Small intestine (tissue), 7 donors: ENCODE measurements at regions not wholly inside any gene's neighbourhood (a gene's known extent, or its start where the extent isn't known, plus 50 kb on each side); places are given as distances from the start of the nearest gene placed in this dataset.

Experiments used
- DNase-seq, 2 donors: peaks; one replicate each; pipeline versions ENCODE4 v3.0.0 to v3.0.0-alpha.2; 2013
- FAIRE-seq: peaks from 2 replicates; lab custom pipeline; 2012; peaks lifted over from hg19 to GRCh38; lab: Jason Lieb, UNC
- H3K27ac ChIP-seq, 3 donors: one replicate each; pipeline ENCODE4 v1.5.1; 2013; ENCODE audit warnings: low read length in 2 of 3, mild to moderate bottlenecking in 2 of 3, control low read depth in 1 of 3, inconsistent platforms in 1 of 3, low read depth in 1 of 3, moderate library complexity in 1 of 3
- H3K27me3 ChIP-seq, 3 donors: one replicate each; pipeline ENCODE4 v1.6.1; 2013; ENCODE audit warnings: low read length in 3 of 3, inconsistent platforms in 1 of 3; ENCODE audit not compliant: control insufficient read depth in 3 of 3, insufficient read depth in 3 of 3
- H3K36me3 ChIP-seq, 3 donors: one replicate each; pipeline ENCODE4 v1.6.1; 2013; ENCODE audit warnings: low read length in 3 of 3, inconsistent platforms in 1 of 3, low read depth in 1 of 3, mild to moderate bottlenecking in 1 of 3, moderate library complexity in 1 of 3; ENCODE audit not compliant: control insufficient read depth in 3 of 3, insufficient read depth in 2 of 3
- H3K4me1 ChIP-seq, 3 donors: one replicate each; pipeline ENCODE4 v1.6.1; 2013; ENCODE audit warnings: low read length in 2 of 3, inconsistent platforms in 1 of 3, low read depth in 1 of 3, mild to moderate bottlenecking in 1 of 3, moderate library complexity in 1 of 3; ENCODE audit not compliant: control insufficient read depth in 3 of 3, insufficient read depth in 2 of 3
- H3K4me3 ChIP-seq, 3 donors: one replicate each; pipeline ENCODE4 v1.5.1; 2013; ENCODE audit warnings: low read length in 3 of 3, control low read depth in 1 of 3, inconsistent platforms in 1 of 3, low read depth in 1 of 3, mild to moderate bottlenecking in 1 of 3, moderate library complexity in 1 of 3
- H3K9me3 ChIP-seq, 2 donors: one replicate each; pipeline ENCODE4 v1.6.1; 2013; ENCODE audit warnings: low read depth in 1 of 2, low read length in 1 of 2; ENCODE audit not compliant: control insufficient read depth in 2 of 2, insufficient read depth in 1 of 2
- WGBS, 3 donors: extraction: QIAGEN DNeasy Blood & Tissue Kit; methylation state at CpG; one replicate each; pipeline ENCODE4 v1.1.7; 2013; 5-methylcytosine and 5-hydroxymethylcytosine counted together
- donor health status: healthy with polysubstance abuse.
- donor health status: control.
- donor health status: control.
- donor health status: Bipolar disorder and iron deficiency.
- donor health status: healthy.

DNA sequence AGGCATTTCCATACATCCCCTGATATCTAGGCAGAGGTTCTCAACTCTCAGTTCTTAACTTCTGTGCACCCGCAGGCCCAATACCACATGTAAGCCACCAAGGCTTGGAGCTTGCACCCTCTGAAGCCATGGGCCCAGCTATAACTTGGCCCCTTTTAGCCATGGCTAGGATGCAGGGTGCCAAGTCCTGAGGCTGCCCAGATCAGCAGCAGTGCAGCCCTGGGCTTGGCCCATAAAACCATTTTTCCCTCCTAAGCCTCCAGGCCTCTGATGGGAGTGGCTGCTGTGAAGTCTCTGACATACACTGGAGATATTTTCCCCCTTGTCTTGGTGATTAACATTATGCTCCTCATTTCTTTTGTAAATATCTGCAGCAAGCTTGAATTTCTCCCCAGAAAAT is 110.3 kb upstream of the CNTN1 start:
- Histone ChIP-seq H3K4me3 (no peak overlapping the region), H3K4me1 (no peaks in the 10 kb centered on the region), H3K27ac (no peak overlapping the region), H3K9me3 (peaks cover 0 to 21% of the 10 kb centered on the region in 2 donors), H3K36me3 (no peaks in the 10 kb centered on the region), H3K27me3 (no peaks in the 10 kb centered on the region)
- no peak for DNase-seq
- no peak for FAIRE-seq
- WGBS, 3 donors = 89 to 100% (median 94%) methylated on average over 1 of the region's 1 CpG

DNA sequence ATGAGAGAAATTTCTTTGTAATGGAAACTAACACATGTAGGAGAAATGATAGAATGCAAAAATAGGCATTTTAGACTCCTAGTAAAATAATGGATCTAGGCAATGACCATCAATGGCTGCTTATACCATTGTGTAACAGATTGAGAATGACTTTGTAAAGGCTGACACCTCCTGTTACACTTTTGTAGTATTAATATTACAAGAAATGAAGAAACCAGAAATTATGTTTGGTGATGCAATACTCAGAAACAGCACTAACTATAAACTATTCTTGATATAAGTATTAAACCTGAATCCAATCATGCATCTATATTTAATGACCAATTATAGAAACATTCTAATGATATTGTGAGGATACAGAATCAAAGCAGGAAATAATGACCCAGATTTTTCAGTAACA is 108.5 kb upstream of the CNTN1 start:
- no peaks in the 10 kb centered on the region for H3K36me3 ChIP-seq
- FAIRE-seq = no peak
- no peak for DNase-seq
- H3K4me3 ChIP-seq = no peak overlapping the region
- H3K27ac ChIP-seq = no peak overlapping the region
- H3K27me3 ChIP-seq = no peaks in the 10 kb centered on the region
- H3K4me1 ChIP-seq = no peaks in the 10 kb centered on the region
- peaks cover 0 to 18% of the 10 kb centered on the region in 2 donors for H3K9me3 ChIP-seq

DNA sequence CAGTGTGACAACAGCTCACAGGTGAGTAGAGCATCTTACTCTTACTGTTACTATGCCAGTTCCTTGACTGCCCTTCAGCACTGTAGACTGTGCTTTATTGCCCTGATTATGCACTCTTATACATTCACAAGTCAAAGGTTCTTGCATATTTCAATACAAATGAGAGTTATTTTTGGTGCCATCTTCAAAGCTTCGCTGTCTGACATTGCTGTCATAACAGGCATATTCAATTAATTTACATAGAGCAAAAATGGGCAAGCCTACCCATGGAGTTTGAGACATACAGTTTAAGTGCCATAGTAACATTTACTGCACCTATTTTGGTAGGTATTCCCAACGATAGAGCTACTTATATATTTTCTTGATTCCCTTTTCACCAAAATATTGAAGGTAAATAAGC is 107.5 kb upstream of the CNTN1 start:
- no peak overlapping the region for H3K27ac ChIP-seq
- peaks cover 0 to 20% of the 10 kb centered on the region in 2 donors for H3K9me3 ChIP-seq
- no peak for DNase-seq
- no peaks in the 10 kb centered on the region for H3K36me3 ChIP-seq
- 59 to 61% (median 59%) methylated on average over 2 of the region's 2 CpGs for WGBS, 3 donors
- H3K27me3 ChIP-seq = no peaks in the 10 kb centered on the region
- no peaks in the 10 kb centered on the region for H3K4me1 ChIP-seq
- H3K4me3 ChIP-seq = no peak overlapping the region
- FAIRE-seq = no peak

DNA sequence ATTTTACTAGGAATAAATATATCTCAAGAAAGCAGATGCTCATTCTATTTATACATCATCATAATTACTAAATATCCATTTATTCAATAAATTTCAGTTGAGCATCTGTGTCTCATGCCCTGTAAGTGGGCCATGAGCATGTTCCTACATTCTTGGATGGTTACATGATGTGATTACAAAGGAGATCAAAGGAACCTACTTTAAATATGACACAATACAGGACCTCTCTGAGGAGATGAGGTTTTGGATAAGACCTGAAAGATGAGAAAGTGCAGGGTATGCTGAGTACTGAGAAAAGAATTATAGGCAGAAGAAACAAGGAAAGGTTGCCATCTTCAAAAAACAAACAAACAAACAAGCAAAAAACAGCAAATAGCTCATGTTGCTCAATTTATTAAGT is 105.4 kb upstream of the CNTN1 start:
- peaks cover 0 to 13% of the 10 kb centered on the region in 2 donors for H3K9me3 ChIP-seq
- FAIRE-seq = no peak

DNA sequence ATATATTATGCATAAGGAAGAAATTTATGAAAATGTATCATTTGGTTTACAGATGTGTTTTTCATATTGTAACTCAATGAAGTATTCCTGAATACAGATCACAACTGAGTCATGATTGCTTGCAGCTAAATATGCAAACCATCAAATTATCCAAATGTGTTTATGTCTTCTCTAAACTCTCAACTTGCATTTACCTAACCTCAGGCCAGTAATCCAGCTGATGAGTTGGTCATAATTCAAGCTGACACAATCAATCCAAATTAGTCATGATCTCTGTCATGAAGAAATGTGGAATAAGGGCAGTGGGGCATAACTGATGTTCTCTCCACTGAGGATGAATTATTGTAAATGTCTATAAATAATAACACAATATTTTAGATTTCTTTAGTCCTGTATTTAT is 104.8 kb upstream of the CNTN1 start:
- Histone ChIP-seq H3K27ac (no peak overlapping the region), H3K4me1 (no peaks in the 10 kb centered on the region), H3K27me3 (no peaks in the 10 kb centered on the region), H3K9me3 (peaks cover 0 to 9% of the 10 kb centered on the region in 2 donors), H3K4me3 (no peak overlapping the region), H3K36me3 (no peaks in the 10 kb centered on the region)
- DNase-seq (no peak), FAIRE-seq (no peak)

More for the DNA sequence above, 105.4 kb upstream of the CNTN1 start:
- Histone ChIP-seq H3K4me1 (no peaks in the 10 kb centered on the region), H3K27me3 (no peaks in the 10 kb centered on the region), H3K27ac (no peak overlapping the region), H3K36me3 (no peaks in the 10 kb centered on the region), H3K4me3 (no peak overlapping the region)
- DNase-seq = no peak

DNA sequence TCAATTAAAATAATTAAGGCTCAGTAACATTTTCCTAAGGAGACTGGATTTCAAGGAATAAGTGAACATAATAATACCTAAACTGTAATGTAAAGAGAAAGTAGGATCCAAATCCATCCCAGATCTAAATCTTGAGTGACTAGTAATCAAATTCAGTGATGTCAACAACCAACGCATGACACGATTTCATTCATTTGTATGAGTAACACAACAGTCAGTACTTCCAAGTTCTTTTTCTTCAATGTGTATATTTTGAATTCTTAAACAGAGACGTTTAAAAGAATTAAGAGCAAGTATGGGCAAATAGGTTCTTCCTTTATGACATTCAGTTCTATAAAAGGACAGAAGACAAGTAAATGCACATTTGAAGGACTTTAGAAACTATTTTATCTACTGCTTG is 104.3 kb upstream of the CNTN1 start:
- DNase-seq = no peak
- Histone ChIP-seq H3K4me3 (no peak overlapping the region), H3K27me3 (no peaks in the 10 kb centered on the region), H3K36me3 (no peaks in the 10 kb centered on the region), H3K9me3 (peaks cover 0 to 9% of the 10 kb centered on the region in 2 donors), H3K27ac (no peak overlapping the region), H3K4me1 (no peaks in the 10 kb centered on the region)
- no peak for FAIRE-seq
- 86 to 88% (median 87%) methylated on average over 3 of the region's 3 CpGs for WGBS, 3 donors

DNA sequence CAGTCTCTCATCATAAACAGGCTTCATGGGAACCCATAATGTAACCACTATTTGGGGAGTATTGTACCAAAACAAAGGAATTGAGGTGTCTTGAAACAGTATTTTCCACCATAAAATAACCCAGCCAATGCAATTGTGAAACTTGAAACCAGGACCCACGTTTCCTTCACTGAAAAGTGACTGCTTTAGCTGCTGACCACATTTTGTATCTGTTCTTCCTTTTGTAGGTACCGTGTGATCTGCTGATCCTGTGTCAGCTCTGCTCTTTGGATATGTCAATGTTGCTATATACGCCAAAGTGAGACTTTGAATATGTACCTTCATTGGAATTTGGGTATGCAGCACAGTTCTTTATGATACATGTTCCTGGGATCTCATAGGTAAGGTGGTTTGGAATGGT is 95.1 kb upstream of the CNTN1 start:
- no peaks in the 10 kb centered on the region for H3K4me1 ChIP-seq
- H3K9me3 ChIP-seq = no peaks in the 10 kb centered on the region
- no peak overlapping the region for H3K4me3 ChIP-seq
- no peaks in the 10 kb centered on the region for H3K27me3 ChIP-seq
- DNase-seq (no peak), FAIRE-seq (no peak)
- WGBS, 3 donors = 56 to 66% (median 62%) methylated on average over 3 of the region's 3 CpGs
- H3K27ac ChIP-seq = no peak overlapping the region
- H3K36me3 ChIP-seq = no peaks in the 10 kb centered on the region

DNA sequence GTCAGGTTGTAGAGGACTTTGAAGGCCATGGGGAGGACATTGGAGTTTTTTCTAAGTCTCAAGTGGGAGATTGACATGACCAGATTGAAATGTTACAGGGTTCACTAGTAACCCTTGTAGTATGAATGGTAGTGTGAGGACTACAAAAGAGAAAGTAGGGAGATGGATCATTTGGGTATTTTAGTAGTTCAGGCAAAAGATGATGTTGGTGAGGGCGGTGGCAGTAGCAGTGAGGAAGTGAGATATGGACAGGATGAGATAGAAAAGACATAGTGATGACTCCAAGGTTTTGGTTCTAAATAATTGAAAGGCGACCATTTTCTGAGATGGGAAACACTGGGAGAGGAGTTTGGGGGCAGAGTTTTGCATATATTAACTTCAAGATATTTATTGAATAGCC is 94.2 kb upstream of the CNTN1 start:
- H3K27me3 ChIP-seq = no peaks in the 10 kb centered on the region
- 80 to 85% (median 83%) methylated on average over 2 of the region's 2 CpGs for WGBS, 3 donors
- no peak for FAIRE-seq

DNA sequence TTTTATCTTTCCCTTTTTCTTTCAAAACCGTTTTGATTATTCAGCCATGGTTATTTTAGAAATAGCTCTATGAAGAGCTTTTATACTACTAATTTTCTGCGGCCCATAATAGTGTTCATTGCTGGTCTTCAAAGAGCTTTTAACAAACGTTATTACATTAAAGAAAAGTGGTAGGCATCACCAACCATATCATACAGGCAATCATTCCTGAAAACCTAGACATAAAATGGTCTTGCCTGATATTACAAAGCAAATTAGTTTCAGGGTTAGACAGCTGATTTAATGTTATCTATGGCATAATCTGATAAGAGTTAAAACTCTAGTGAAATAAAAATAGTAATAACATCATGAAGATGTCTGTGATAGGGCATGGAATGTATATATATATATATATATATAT is 89.7 kb upstream of the CNTN1 start:
- Histone ChIP-seq H3K4me3 (no peak overlapping the region), H3K36me3 (no peaks in the 10 kb centered on the region), H3K27ac (no peak overlapping the region), H3K4me1 (no peaks in the 10 kb centered on the region), H3K27me3 (no peaks in the 10 kb centered on the region), H3K9me3 (no peaks in the 10 kb centered on the region)
- DNase-seq (no peak), FAIRE-seq (no peak)
- WGBS, 3 donors = 55 to 76% (median 64%) methylated on average over 3 of the region's 3 CpGs

More for the DNA sequence above, 94.2 kb upstream of the CNTN1 start:
- Histone ChIP-seq H3K4me1 (no peaks in the 10 kb centered on the region), H3K36me3 (no peaks in the 10 kb centered on the region), H3K4me3 (no peak overlapping the region), H3K9me3 (no peaks in the 10 kb centered on the region), H3K27ac (no peak overlapping the region)
- no peak for DNase-seq
